GM18873 (cell line): ENCODE measurements at regions not wholly inside any gene's neighbourhood (a gene's known extent, or its start where the extent isn't known, plus 50 kb on each side); places are given as distances from the start of the nearest gene placed in this dataset.

Source experiments
- ATAC-seq: cut with Tn5 transposase; IDR thresholded peaks from one replicate; pipeline ENCODE4 v1.9.1; 2021; ENCODE audit warnings: mild to moderate bottlenecking, moderate library complexity, moderate number of reproducible peaks; ENCODE audit not compliant: unreplicated experiment, low FRiP score

GRCh38 chr15:26378304-26378703 lies 394.6 kb downstream of the GABRB3 start:
- no peak for ATAC-seq

GRCh38 chr15:26376243-26376642 lies 396.6 kb downstream of the GABRB3 start:
- ATAC-seq: no peak

DNA sequence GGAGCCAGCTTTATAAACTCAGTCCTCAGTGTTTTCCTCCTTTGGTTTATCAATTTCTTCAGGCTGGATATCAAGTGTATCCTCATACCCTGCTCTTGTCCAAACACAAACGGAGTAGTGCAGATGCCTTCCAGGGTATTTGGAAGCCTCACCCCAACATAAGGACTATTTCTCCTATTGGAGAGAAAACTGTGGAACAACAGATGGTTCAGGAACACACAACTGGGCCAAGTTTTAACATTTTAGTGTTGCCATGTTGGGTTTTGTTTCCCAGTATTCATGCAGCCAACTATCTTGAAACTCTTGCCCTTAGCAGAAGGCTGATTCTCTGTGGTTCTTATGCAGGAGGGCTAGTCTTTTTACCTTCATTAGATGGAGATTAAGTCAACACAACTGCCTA lies 398.1 kb downstream of the GABRB3 start:
- ATAC-seq: no peak

GRCh38 chr15:26372706-26373105 lies 400.2 kb downstream of the GABRB3 start:
- ATAC-seq: no peak

DNA sequence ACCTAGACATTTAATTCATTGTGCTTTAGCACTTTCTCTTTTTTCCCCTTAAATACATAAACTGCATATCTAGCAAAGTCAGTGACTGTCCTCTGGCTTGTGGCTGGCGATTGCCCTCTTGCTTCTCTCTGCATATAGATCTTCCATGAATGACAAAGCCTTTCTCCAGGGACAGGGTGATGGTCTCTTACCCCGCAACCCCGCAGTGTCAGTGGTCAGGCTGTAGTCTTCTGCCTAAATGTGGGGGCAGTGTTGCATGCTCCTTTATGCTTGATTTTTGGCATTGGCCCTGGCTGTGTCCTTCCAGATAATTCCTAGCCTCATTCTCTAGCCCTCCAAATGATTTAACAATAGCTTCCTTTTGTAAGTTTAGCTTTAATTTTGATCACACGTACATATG lies 407.8 kb downstream of the GABRB3 start:
- ATAC-seq: no peak

- no peak for ATAC-seq
Observed at GRCh38 chr15:26359855-26360254, 413.0 kb downstream of the GABRB3 start.

DNA sequence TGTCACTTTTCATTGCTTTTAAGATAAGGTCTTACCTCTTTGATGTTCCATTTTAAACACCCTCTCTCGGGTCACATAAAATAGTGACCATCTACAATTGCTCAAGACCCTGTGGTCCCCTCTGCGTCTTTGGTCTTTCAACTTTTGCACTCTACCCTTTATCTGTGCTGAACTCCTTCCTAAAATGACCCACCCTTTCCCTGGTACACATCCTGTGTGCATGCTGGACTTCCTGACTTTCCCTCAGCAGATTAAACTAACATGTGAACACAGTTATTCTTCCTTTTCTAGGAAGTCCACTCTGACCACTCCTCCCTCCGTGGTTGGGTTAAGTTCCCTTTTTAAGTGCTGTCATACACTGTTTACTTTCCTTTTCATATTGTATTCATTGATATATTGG lies 414.2 kb downstream of the GABRB3 start:
- no peak for ATAC-seq

GRCh38 chr15:26357653-26358052 lies 415.2 kb downstream of the GABRB3 start:
- ATAC-seq: no peak

GRCh38 chr15:26355472-26356074 lies 417.3 kb downstream of the GABRB3 start:
- ATAC-seq: no peak

DNA sequence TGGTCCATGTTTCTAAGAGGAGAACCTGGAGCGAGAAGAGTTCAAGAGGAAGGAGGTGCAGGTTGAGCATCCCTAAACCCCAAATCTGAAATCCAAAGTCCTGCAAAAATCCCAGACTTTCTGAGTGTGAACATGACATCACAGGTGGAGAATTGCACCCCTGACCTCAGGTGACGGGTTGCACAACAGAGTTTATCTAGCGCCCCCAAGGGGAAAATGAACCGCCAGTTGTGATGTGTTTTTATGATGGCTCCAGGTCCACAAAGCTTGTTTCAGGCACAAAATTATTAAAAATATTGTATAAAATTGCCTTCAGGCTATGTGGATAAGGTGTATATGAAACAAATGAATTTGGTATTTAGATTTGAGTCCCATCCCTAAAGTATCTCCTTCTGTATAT lies 420.0 kb downstream of the GABRB3 start:
- no peak for ATAC-seq

- ATAC-seq: no peak
Observed at GRCh38 chr15:26352406-26352805, 420.5 kb downstream of the GABRB3 start.

- no peak for ATAC-seq
Observed at GRCh38 chr15:26325495-26325894, 447.4 kb downstream of the GABRB3 start.

DNA sequence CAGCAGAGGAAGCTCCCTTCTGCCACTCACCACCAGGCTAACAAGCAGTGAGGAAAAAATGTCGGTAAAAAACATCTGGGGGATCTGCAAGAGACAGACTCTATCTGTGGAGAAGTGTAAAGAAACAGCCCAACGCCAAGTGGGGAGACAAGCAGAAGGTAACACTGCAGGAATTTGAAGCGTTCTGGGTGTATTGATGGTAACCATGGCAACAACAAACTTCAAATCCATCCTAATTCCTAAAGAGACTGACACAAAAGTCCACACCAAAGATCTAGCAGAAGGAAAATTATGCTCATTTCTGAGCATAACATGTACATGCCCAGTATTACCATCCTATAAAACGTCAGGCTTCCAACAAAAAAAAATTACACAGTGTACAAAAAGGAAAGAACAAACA lies 449.3 kb downstream of the GABRB3 start:
- ATAC-seq: no peak

DNA sequence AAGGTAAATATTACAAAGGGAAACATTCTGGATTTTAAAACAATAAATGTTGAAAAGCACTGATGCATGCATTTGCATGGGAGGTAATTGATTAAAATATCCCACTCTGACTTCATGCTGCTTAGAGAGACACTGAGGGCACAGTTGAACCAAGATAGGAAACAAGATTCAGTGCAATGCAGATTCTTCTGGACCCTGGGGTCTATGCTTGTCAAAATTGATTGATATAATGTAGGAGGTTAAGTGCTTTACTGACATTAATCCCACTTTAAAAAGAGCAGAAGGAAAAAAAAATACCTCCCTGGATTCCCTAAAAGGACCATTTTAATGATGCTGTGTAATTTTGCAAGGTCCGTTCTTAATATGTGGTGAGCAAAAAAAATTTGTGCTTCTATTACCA lies 454.2 kb downstream of the GABRB3 start:
- no peak for ATAC-seq

DNA sequence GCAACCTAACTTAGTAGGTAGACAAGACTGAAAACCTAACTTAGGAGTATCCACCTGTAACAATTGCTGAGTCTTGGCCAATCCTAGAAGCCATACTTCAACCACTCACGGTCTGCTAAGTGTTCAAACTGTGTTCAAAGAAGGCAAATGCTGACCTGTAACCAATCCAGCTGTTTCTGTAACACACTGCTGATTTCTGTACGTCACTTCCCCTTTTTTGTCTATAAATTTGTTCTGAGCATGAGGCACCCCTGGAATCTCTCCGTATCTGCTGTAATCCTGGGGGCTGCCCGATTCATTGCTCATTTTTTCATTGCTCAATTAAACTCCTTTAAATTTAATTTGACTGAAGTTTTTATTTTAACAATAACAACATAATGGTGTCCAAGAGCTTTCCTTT lies 451.4 kb upstream of the ATP10A start:
- ATAC-seq: no peak

GRCh38 chr15:26311710-26312236 lies 448.6 kb upstream of the ATP10A start:
- no peak for ATAC-seq

GRCh38 chr15:26298659-26299170 lies 435.6 kb upstream of the ATP10A start:
- ATAC-seq: no peak

- no peak for ATAC-seq
Observed at GRCh38 chr15:26298010-26298658, 435.0 kb upstream of the ATP10A start.

DNA sequence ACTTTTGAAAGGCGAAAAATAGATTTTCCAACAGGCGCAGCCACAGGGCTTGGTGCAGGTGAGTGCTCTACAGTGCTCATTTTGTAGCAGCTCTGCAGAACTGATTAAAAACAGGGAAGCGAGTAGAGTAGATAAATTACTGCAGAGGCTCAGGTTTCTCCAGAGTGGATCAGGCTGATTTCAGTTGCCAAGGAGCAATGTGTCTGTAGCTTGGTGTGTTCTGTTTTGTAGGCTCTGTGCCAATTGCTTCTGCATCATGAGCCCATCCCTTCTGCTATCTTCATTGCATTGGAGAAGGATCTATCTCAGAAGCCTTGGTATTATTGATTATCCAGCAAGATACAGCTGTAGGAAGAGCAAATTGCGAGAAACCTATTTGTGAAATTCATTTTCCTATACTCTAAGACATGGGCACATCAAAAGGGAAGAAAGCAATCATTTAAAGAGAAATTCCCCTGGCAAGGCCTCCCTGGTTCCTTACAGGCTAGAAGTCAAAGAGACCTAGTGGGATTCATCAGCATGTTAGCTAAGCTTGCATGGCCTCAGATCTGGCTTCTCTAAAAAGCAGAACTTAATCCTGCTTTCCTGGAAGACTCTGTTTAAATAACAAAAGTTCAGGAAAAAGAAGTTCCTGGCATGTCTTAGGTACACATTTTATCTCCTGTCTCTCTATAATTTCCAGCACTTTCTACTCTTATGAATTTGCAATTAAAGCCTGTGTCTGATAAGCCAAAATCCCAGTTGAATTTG lies 432.4 kb upstream of the ATP10A start:
- no peak for ATAC-seq

- no peak for ATAC-seq
Observed at GRCh38 chr15:26294059-26294689, 431.0 kb upstream of the ATP10A start.

- no peak for ATAC-seq
Observed at GRCh38 chr15:26287381-26287780, 424.3 kb upstream of the ATP10A start.
